ENCODE measurements at regions not wholly inside any gene's neighbourhood (a gene's known extent, or its start where the extent isn't known, plus 50 kb on each side); places are given as distances from the start of the nearest gene placed in this dataset.

DNA sequence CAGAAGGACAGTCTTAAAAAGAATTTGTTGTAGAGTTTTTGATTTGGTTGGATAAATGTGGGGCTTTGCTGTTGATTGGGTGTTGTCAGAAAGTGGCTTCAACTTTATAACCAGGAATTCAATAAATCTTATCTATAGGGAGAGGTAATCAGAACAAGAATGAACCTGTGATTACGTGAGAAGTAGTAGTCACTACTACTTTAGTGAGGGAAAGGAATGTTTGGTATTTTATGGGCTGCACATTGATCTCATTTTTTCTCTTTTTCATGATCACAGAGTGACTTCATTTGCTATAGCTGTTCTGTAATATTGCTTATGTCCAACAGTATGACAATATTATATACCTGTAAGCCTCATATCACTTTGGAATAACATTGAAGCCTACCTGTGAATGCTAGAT is 485.2 kb upstream of the BCHE start:
- no peaks in the 10 kb centered on the region for H3K36me3 ChIP-seq (ENCODE audit: control insufficient read depth in 2 of 3, insufficient read depth in 3 of 3, low read length in 3 of 3)
- intact Hi-C loops (cut with DNase I) = no loop called here

GRCh38 chr3:166307756-166308350 is 470.6 kb upstream of the BCHE start:
- H3K9me3 ChIP-seq (ENCODE audit: control insufficient read depth in 2 of 3, insufficient read depth in 1 of 3, low read length in 3 of 3) = no peaks in the 10 kb centered on the region
- no peaks in the 10 kb centered on the region for H3K36me3 ChIP-seq (ENCODE audit: control insufficient read depth in 2 of 3, insufficient read depth in 3 of 3, low read length in 3 of 3)
- no peaks in the 10 kb centered on the region for H3K4me1 ChIP-seq (ENCODE audit: control insufficient read depth in 2 of 3, insufficient read depth in 2 of 3, low read depth in 1 of 3, low read length in 3 of 3)
- no peak overlapping the region for H3K9ac ChIP-seq (ENCODE audit: low read length in 3 of 3)
- no peak overlapping the region for H3K27ac ChIP-seq (ENCODE audit: low read depth in 2 of 2, low read length in 2 of 2)
- no peak overlapping the region for H3K4me3 ChIP-seq (ENCODE audit: low read length in 3 of 3)
- FAIRE-seq (no peak), DNase-seq (no peak)
- TF ChIP-seq, protein P1, sequence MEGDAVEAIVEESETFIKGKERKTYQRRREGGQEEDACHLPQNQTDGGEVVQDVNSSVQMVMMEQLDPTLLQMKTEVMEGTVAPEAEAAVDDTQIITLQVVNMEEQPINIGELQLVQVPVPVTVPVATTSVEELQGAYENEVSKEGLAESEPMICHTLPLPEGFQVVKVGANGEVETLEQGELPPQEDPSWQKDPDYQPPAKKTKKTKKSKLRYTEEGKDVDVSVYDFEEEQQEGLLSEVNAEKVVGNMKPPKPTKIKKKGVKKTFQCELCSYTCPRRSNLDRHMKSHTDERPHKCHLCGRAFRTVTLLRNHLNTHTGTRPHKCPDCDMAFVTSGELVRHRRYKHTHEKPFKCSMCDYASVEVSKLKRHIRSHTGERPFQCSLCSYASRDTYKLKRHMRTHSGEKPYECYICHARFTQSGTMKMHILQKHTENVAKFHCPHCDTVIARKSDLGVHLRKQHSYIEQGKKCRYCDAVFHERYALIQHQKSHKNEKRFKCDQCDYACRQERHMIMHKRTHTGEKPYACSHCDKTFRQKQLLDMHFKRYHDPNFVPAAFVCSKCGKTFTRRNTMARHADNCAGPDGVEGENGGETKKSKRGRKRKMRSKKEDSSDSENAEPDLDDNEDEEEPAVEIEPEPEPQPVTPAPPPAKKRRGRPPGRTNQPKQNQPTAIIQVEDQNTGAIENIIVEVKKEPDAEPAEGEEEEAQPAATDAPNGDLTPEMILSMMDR (IDR thresholded peaks at IDR 0.05; ENCODE audit: borderline replicate concordance, extremely low read depth, insufficient read depth) = no peak
- intact Hi-C loops (cut with DNase I) = no loop called here
- H3K27me3 ChIP-seq (ENCODE audit: control insufficient read depth, insufficient read depth, low read length) = no peaks in the 10 kb centered on the region

More for the DNA sequence above, 485.2 kb upstream of the BCHE start:
- H3K9ac ChIP-seq (ENCODE audit: low read length in 3 of 3) = no peak overlapping the region
- H3K27me3 ChIP-seq (ENCODE audit: control insufficient read depth, insufficient read depth, low read length) = no peaks in the 10 kb centered on the region
- no peaks in the 10 kb centered on the region for H3K9me3 ChIP-seq (ENCODE audit: control insufficient read depth in 2 of 3, insufficient read depth in 1 of 3, low read length in 3 of 3)
- H3K27ac ChIP-seq (ENCODE audit: low read depth in 2 of 2, low read length in 2 of 2) = no peak overlapping the region
- H3K4me1 ChIP-seq (ENCODE audit: control insufficient read depth in 2 of 3, insufficient read depth in 2 of 3, low read depth in 1 of 3, low read length in 3 of 3) = no peaks in the 10 kb centered on the region
- DNase-seq (no peak), FAIRE-seq (no peak)
- TF ChIP-seq, protein P1 (IDR thresholded peaks at IDR 0.05; ENCODE audit: borderline replicate concordance, extremely low read depth, insufficient read depth) = no peak
- no peak overlapping the region for H3K4me3 ChIP-seq (ENCODE audit: low read length in 3 of 3)

DNA sequence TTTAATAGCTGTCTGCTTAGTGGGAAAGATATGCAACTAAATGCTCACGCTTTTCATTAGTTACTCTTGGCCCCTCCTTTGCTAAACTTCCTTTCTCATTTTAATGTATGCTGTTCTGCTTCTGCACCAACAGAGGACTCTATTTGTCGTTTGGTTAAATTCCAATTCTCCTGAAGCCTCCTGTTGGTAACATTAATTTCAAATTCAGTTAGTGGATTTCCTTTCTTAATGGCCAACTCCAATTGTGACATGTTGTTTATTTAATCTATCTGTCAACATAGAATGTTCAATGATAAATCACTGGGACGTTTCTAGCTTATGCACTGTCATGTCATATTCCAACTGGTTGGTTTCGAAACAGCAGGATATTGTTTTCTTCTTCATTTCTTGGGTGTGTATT is 467.4 kb upstream of the BCHE start:
- no peak for DNase-seq
- H3K9me3 ChIP-seq (ENCODE audit: control insufficient read depth in 2 of 3, insufficient read depth in 1 of 3, low read length in 3 of 3) = no peaks in the 10 kb centered on the region
- no peak for FAIRE-seq
- intact Hi-C loops (cut with DNase I) = no loop called here
- no peaks in the 10 kb centered on the region for H3K27me3 ChIP-seq (ENCODE audit: control insufficient read depth, insufficient read depth, low read length)
- TF ChIP-seq, protein P1 (IDR thresholded peaks at IDR 0.05; ENCODE audit: borderline replicate concordance, extremely low read depth, insufficient read depth) = no peak
- H3K9ac ChIP-seq (ENCODE audit: low read length in 3 of 3) = no peak overlapping the region
- H3K36me3 ChIP-seq (ENCODE audit: control insufficient read depth in 2 of 3, insufficient read depth in 3 of 3, low read length in 3 of 3) = no peaks in the 10 kb centered on the region
- no peak overlapping the region for H3K4me3 ChIP-seq (ENCODE audit: low read length in 3 of 3)
- H3K27ac ChIP-seq (ENCODE audit: low read depth in 2 of 2, low read length in 2 of 2) = no peak overlapping the region
- no peaks in the 10 kb centered on the region for H3K4me1 ChIP-seq (ENCODE audit: control insufficient read depth in 2 of 3, insufficient read depth in 2 of 3, low read depth in 1 of 3, low read length in 3 of 3)

DNA sequence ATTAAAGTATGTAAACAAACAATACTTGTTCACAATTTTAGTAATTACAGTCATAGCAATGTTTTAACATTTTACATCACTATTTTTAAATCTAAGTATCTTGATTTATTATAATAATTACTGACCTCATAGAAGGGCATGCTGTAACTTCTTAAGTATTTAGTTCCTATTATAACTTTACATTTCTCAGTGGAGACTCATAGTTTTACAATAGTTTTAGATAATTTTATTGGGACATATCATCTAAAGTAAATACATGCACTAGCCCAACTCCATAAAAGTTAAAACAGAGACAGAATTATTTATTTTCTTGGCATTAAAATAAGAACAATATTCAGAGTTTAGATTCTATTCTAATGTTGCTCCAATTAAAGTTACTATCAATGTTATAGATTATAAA is 466.5 kb upstream of the BCHE start:
- TF ChIP-seq, protein P1 (IDR thresholded peaks at IDR 0.05; ENCODE audit: borderline replicate concordance, extremely low read depth, insufficient read depth) = no peak
- H3K4me3 ChIP-seq (ENCODE audit: low read length in 3 of 3) = no peak overlapping the region
- no peak overlapping the region for H3K9ac ChIP-seq (ENCODE audit: low read length in 3 of 3)
- FAIRE-seq (peak; percentile 57), DNase-seq (no peak)
- no peaks in the 10 kb centered on the region for H3K36me3 ChIP-seq (ENCODE audit: control insufficient read depth in 2 of 3, insufficient read depth in 3 of 3, low read length in 3 of 3)
- H3K27ac ChIP-seq (ENCODE audit: low read depth in 2 of 2, low read length in 2 of 2) = no peak overlapping the region
- intact Hi-C loops (cut with DNase I) = no loop called here
- no peaks in the 10 kb centered on the region for H3K9me3 ChIP-seq (ENCODE audit: control insufficient read depth in 2 of 3, insufficient read depth in 1 of 3, low read length in 3 of 3)
- H3K27me3 ChIP-seq (ENCODE audit: control insufficient read depth, insufficient read depth, low read length) = no peaks in the 10 kb centered on the region
- no peaks in the 10 kb centered on the region for H3K4me1 ChIP-seq (ENCODE audit: control insufficient read depth in 2 of 3, insufficient read depth in 2 of 3, low read depth in 1 of 3, low read length in 3 of 3)
